SK-N-MC (cell line): ENCODE measurements at regions not wholly inside any gene's neighbourhood (a gene's known extent, or its start where the extent isn't known, plus 50 kb on each side); places are given as distances from the start of the nearest gene placed in this dataset.

Experiments
- DNase-seq: peaks from one replicate; pipeline ENCODE4 v3.0.0-alpha.2; 2011; ENCODE audit warnings: low read depth, low spot score
- H3K27ac ChIP-seq: fragments of 200-600 bp; sonication (generic); 2 replicates; pipeline ENCODE4 v1.5.1; 2016; ENCODE audit warnings: mixed run types
- H3K36me3 ChIP-seq: fragments of 200-600 bp; sonication (generic); 2 replicates; pipeline ENCODE4 v1.6.1; 2017; ENCODE audit warnings: antibody characterized with exemption, low read length, mixed read lengths; ENCODE audit not compliant: insufficient read depth
- H3K4me3 ChIP-seq: fragments of 200-600 bp; sonication (generic); 2 replicates; pipeline ENCODE4 v1.5.1; 2016
- H3K9ac ChIP-seq: fragments of 200-600 bp; sonication (generic); 2 replicates; pipeline ENCODE4 v1.8.0; 2017; ENCODE audit warnings: mixed run types, mixed read lengths; ENCODE audit not compliant: insufficient read length
- H3K9me3 ChIP-seq: fragments of 200-600 bp; sonication (generic); 2 replicates; pipeline ENCODE4 v1.6.1; 2017; ENCODE audit warnings: low read depth, mild to moderate bottlenecking, antibody characterized with exemption, low read length, moderate library complexity, mixed read lengths
- EZH2 ChIP-seq: fragments of 200-600 bp; sonication (generic); IDR thresholded peaks from one replicate; pipeline ENCODE4 v1.6.1; 2017; ENCODE audit warnings: antibody characterized with exemption
- FOXP2 ChIP-seq: optimal IDR thresholded peaks from 2 replicates; pipeline ENCODE3; 2011; ENCODE audit warnings: mild to moderate bottlenecking, moderate library complexity; ENCODE audit not compliant: insufficient read depth; ENCODE audit errors: extremely low read length, control extremely low read depth
- POLR2AphosphoS5 ChIP-seq: IDR thresholded peaks from 2 replicates; pipeline ENCODE4 v1.6.1; 2012; ENCODE audit warnings: mild to moderate bottlenecking, low read depth, low read length, borderline replicate concordance

DNA sequence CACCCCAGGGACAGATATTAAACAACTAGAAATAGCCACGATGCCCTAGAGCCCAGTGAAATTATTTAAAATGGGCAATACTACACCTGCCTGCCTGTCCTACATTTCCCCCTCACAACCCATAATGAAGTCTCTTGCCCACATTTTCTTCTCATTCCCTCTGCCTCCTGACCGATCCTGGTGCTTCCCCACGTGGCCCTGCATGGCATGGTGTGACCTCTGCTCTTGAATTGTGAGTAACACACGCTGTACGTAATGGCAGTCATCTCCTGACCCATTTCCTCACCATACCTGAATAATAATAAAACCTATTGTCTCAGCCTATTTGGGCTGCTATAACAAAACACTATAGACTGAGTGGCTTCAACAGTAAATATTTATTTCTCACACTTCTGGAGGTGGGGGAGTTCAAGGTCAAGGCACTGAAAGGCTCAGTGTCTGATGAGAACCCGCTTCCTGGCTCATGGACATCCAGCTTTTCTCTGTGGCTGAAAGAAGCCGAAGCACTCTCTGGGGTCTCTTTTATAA, 77.0 kb upstream of the ENPP6 start:
- H3K4me3 ChIP-seq = no peak overlapping the region
- DNase-seq = no peak
- TF ChIP-seq FOXP2 (no peak), POLR2AphosphoS5 (no peak), EZH2 (no peak)
- no peaks in the 10 kb centered on the region for H3K36me3 ChIP-seq
- no peak overlapping the region for H3K27ac ChIP-seq
- no peak overlapping the region for H3K9ac ChIP-seq
- H3K9me3 ChIP-seq = no peaks in the 10 kb centered on the region

GRCh38 chr4:184293552-184293951, 75.9 kb upstream of the ENPP6 start:
- no peaks in the 10 kb centered on the region for H3K9me3 ChIP-seq
- H3K36me3 ChIP-seq = no peaks in the 10 kb centered on the region
- H3K27ac ChIP-seq = no peak overlapping the region
- no peak overlapping the region for H3K4me3 ChIP-seq
- TF ChIP-seq POLR2AphosphoS5 = no peak
- no peak for TF ChIP-seq EZH2
- TF ChIP-seq FOXP2 = no peak
- no peak overlapping the region for H3K9ac ChIP-seq
- no peak for DNase-seq

- TF ChIP-seq POLR2AphosphoS5 (no peak), EZH2 (no peak), FOXP2 (no peak)
- H3K36me3 ChIP-seq = no peaks in the 10 kb centered on the region
- no peak for DNase-seq
- no peak overlapping the region for H3K4me3 ChIP-seq
- no peak overlapping the region for H3K9ac ChIP-seq
- H3K9me3 ChIP-seq = no peaks in the 10 kb centered on the region
- H3K27ac ChIP-seq = no peak overlapping the region
These were observed 75.2 kb upstream of the ENPP6 start for GRCh38 chr4:184292877-184293276.

GRCh38 chr4:184292465-184292867, 74.8 kb upstream of the ENPP6 start:
- no peak overlapping the region for H3K4me3 ChIP-seq
- H3K9ac ChIP-seq = no peak overlapping the region
- no peaks in the 10 kb centered on the region for H3K9me3 ChIP-seq
- no peaks in the 10 kb centered on the region for H3K36me3 ChIP-seq
- no peak for DNase-seq
- no peak overlapping the region for H3K27ac ChIP-seq
- TF ChIP-seq FOXP2 (no peak), EZH2 (no peak), POLR2AphosphoS5 (no peak)

DNA sequence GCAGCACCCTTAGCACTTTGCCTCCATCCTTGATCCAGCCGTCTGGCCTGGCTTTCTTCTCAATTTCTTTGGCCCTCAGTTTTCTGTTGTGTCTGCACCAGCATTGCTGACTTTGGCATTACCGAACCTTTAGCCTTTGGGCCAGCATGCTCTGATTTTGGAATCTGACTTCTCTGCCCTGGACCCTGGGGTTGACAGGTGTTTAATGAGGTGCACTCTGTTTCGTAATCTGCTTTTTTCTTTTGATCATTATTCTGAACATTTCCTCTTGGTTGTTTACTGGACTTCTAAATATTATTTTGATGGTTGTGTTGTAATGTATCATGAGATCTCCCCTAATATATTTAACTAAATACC, 71.5 kb upstream of the ENPP6 start:
- Histone ChIP-seq H3K4me3 (no peak overlapping the region), H3K27ac (no peak overlapping the region), H3K9ac (no peak overlapping the region), H3K36me3 (no peaks in the 10 kb centered on the region), H3K9me3 (no peaks in the 10 kb centered on the region)
- no peak for DNase-seq
- TF ChIP-seq EZH2 (no peak), POLR2AphosphoS5 (no peak)

GRCh38 chr4:184288451-184289178, 70.9 kb upstream of the ENPP6 start:
- TF ChIP-seq FOXP2 = no peak
- no peak for TF ChIP-seq EZH2
- no peak for TF ChIP-seq POLR2AphosphoS5
- H3K27ac ChIP-seq = no peak overlapping the region
- H3K9me3 ChIP-seq = no peaks in the 10 kb centered on the region
- no peak overlapping the region for H3K9ac ChIP-seq
- DNase-seq = no peak
- H3K4me3 ChIP-seq = no peak overlapping the region
- no peaks in the 10 kb centered on the region for H3K36me3 ChIP-seq

DNA sequence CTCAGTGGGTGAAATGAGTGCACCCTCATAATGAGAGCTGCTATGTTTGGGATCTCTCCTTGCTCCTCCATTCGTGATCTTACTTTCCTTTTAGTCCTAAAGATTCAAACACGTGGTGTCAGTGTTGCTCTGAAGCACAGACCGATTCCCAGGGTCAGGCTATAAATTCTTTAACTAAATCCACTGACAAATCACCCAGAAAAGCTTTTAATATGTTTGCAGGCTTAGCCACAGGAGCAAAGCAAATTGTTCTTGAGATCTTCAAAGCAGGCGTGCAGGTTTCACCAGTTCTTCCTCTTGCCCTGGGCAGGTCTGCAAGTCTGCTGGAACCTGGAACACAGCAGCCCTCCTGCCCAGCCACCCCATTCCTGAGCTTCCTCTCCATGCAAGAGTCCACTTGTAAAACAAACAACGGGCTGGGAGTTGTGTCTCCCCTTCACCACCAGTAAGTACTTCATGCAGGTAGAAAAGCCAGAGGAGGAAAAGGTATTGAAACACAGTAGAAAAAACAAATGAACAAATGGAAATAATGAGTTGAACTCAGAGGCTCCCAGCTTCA, 70.1 kb upstream of the ENPP6 start:
- no peaks in the 10 kb centered on the region for H3K36me3 ChIP-seq
- H3K9ac ChIP-seq = no peak overlapping the region
- H3K4me3 ChIP-seq = no peak overlapping the region
- DNase-seq = no peak
- no peak overlapping the region for H3K27ac ChIP-seq
- no peaks in the 10 kb centered on the region for H3K9me3 ChIP-seq
- TF ChIP-seq EZH2 (no peak), POLR2AphosphoS5 (no peak), FOXP2 (no peak)

GRCh38 chr4:184286358-184286757, 68.7 kb upstream of the ENPP6 start:
- TF ChIP-seq EZH2 = no peak
- no peak for TF ChIP-seq POLR2AphosphoS5
- no peak for TF ChIP-seq FOXP2

GRCh38 chr4:184284742-184285141, 67.1 kb upstream of the ENPP6 start:
- Histone ChIP-seq H3K27ac (no peak overlapping the region), H3K36me3 (no peaks in the 10 kb centered on the region), H3K9me3 (no peaks in the 10 kb centered on the region), H3K9ac (no peak overlapping the region), H3K4me3 (no peak overlapping the region)
- no peak for DNase-seq
- TF ChIP-seq EZH2 (no peak), POLR2AphosphoS5 (no peak), FOXP2 (no peak)

More at GRCh38 chr4:184286358-184286757, 68.7 kb upstream of the ENPP6 start:
- no peak overlapping the region for H3K9ac ChIP-seq
- H3K36me3 ChIP-seq = no peaks in the 10 kb centered on the region
- H3K27ac ChIP-seq = no peak overlapping the region
- no peaks in the 10 kb centered on the region for H3K9me3 ChIP-seq
- no peak for DNase-seq
- H3K4me3 ChIP-seq = no peak overlapping the region
